Muscle layer of duodenum (tissue), 2 donors: ENCODE measurements at regions not wholly inside any gene's neighbourhood (a gene's known extent, or its start where the extent isn't known, plus 50 kb on each side); places are given as distances from the start of the nearest gene placed in this dataset.

Experiments
- H3K27ac ChIP-seq: one replicate; pipeline ENCODE4 v1.7.0; 2013; ENCODE audit warnings: mild to moderate bottlenecking, low read length
- H3K27me3 ChIP-seq: one replicate; pipeline ENCODE4 v1.7.0; 2013; ENCODE audit warnings: low read depth, mild to moderate bottlenecking, control low read depth, low read length
- H3K36me3 ChIP-seq, 2 donors: one replicate each; pipeline ENCODE4 v1.7.0; 2013; ENCODE audit warnings: low read length in 2 of 2, control low read depth in 1 of 2, mild to moderate bottlenecking in 1 of 2; ENCODE audit not compliant: insufficient read depth in 2 of 2, control insufficient read depth in 1 of 2
- H3K4me1 ChIP-seq, 2 donors: one replicate each; pipeline ENCODE4 v1.7.0; 2013; ENCODE audit warnings: low read length in 2 of 2, mild to moderate bottlenecking in 2 of 2, control low read depth in 1 of 2, moderate library complexity in 1 of 2; ENCODE audit not compliant: insufficient read depth in 2 of 2, control insufficient read depth in 1 of 2
- H3K4me3 ChIP-seq, 2 donors: one replicate each; pipeline ENCODE4 v1.7.0; 2013; ENCODE audit warnings: low read length in 2 of 2, low read depth in 1 of 2, mild to moderate bottlenecking in 1 of 2
- H3K9me3 ChIP-seq, 2 donors: one replicate each; pipeline ENCODE4 v1.7.0; 2013; ENCODE audit warnings: low read length in 2 of 2, control low read depth in 1 of 2, mild to moderate bottlenecking in 1 of 2; ENCODE audit not compliant: control insufficient read depth in 1 of 2
- donor health status: healthy.

- no peak overlapping the region for H3K4me3 ChIP-seq
- H3K9me3 ChIP-seq = no peaks in the 10 kb centered on the region
- H3K27me3 ChIP-seq = no peaks in the 10 kb centered on the region
- H3K4me1 ChIP-seq = no peaks in the 10 kb centered on the region
- H3K36me3 ChIP-seq = no peaks in the 10 kb centered on the region
- H3K27ac ChIP-seq = no peak overlapping the region
Measured at GRCh38 chr2:103875131-103875530, 978.8 kb upstream of the POU3F3 start.

- H3K36me3 ChIP-seq = no peaks in the 10 kb centered on the region
- no peaks in the 10 kb centered on the region for H3K4me1 ChIP-seq
- no peak overlapping the region for H3K27ac ChIP-seq
- no peaks in the 10 kb centered on the region for H3K27me3 ChIP-seq
- H3K4me3 ChIP-seq = no peak overlapping the region
- no peaks in the 10 kb centered on the region for H3K9me3 ChIP-seq
Measured at GRCh38 chr2:103875531-103875930, 978.4 kb upstream of the POU3F3 start.

- no peak overlapping the region for H3K4me3 ChIP-seq
Measured at GRCh38 chr2:103876611-103877010, 977.3 kb upstream of the POU3F3 start.

DNA sequence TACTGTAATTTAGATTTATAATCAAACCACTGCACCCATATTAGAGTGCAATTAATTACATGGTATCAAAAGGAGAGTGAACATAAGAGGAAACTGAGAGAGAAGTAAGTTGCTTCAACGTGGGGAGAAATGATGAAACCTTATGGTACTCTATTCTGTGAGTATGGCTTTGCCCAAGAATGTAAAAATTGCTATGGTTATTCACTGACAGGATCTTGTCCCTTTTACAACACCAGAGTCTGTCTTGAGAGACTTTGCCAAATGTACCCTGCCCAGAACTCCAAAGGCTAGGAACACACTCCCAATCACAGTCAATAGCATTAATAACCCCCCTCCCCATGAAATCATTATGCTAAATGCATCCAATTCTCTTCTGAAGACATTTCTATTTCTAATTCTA lies 974.8 kb upstream of the POU3F3 start:
- no peak overlapping the region for H3K4me3 ChIP-seq
- no peak overlapping the region for H3K27ac ChIP-seq
- H3K9me3 ChIP-seq = no peaks in the 10 kb centered on the region
- no peaks in the 10 kb centered on the region for H3K36me3 ChIP-seq
- no peaks in the 10 kb centered on the region for H3K4me1 ChIP-seq
- H3K27me3 ChIP-seq = no peaks in the 10 kb centered on the region

More at GRCh38 chr2:103876611-103877010, 977.3 kb upstream of the POU3F3 start:
- Histone ChIP-seq H3K9me3 (no peaks in the 10 kb centered on the region), H3K27me3 (no peaks in the 10 kb centered on the region), H3K4me1 (no peaks in the 10 kb centered on the region), H3K27ac (no peak overlapping the region), H3K36me3 (no peaks in the 10 kb centered on the region)

DNA sequence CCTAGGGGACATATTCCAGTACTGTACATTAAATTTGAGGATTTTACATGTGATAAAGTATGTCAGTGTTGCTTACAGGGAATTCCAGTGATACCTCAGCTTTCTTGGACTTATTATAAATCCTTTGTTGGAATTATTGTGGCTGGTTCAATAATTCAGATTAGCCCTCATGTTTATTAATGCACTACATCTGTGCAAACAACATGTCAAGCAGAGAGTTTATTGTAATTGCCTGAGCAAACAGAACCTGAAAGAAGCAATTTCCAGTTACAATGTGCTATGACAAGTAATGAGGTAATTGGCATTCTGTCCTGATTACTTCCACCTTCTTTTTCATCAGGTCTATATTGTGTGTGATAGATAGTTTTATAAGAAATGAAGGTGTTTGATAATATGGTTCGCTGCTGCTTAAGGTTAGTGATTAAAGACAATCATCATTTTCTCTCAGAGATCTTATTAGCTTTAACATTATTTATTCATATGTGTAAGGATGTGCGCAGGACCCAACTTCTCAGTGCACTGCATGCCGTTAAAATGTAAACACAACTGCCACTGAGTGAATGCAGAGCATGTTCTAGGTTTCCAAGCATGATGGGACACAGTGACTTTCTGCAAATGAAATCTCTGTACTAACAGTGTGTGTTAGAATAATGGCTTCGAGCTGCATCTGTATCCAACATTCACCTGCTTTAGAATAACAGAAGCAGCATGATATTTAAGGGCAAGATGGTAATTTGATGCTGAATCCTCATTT lies 973.7 kb upstream of the POU3F3 start:
- no peaks in the 10 kb centered on the region for H3K27me3 ChIP-seq
- no peaks in the 10 kb centered on the region for H3K36me3 ChIP-seq
- H3K4me1 ChIP-seq = no peaks in the 10 kb centered on the region
- no peak overlapping the region for H3K27ac ChIP-seq
- no peaks in the 10 kb centered on the region for H3K9me3 ChIP-seq
- H3K4me3 ChIP-seq = no peak overlapping the region

GRCh38 chr2:103887625-103888024 lies 966.3 kb upstream of the POU3F3 start:
- Histone ChIP-seq H3K27ac (no peak overlapping the region), H3K36me3 (no peaks in the 10 kb centered on the region), H3K9me3 (no peaks in the 10 kb centered on the region), H3K4me3 (no peak overlapping the region), H3K4me1 (no peaks in the 10 kb centered on the region), H3K27me3 (no peaks in the 10 kb centered on the region)

- Histone ChIP-seq H3K9me3 (no peaks in the 10 kb centered on the region), H3K27ac (no peak overlapping the region), H3K4me3 (no peak overlapping the region), H3K36me3 (no peaks in the 10 kb centered on the region), H3K27me3 (no peaks in the 10 kb centered on the region), H3K4me1 (no peaks in the 10 kb centered on the region)
Measured at GRCh38 chr2:103896182-103896581, 957.7 kb upstream of the POU3F3 start.

DNA sequence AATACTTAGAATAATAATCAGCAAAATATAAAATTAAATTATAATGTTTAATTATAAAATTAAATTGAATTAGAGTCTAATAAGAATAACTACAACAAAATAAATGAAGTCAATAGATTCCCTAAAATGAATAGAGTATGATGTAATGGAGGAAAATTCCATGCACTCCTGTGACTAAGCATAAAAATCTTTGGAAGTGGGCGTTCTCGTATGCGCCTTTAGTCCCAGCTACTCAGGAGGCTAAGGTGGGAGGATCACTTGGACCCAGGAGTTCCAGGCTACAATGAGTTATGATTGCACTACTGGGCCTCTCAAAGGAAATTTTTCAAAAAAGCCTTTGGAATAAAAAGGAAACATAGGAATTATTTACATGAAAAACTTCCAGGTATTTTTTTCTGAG lies 955.4 kb upstream of the POU3F3 start:
- no peak overlapping the region for H3K4me3 ChIP-seq
- H3K27me3 ChIP-seq = no peaks in the 10 kb centered on the region
- H3K4me1 ChIP-seq = no peaks in the 10 kb centered on the region
- H3K27ac ChIP-seq = no peak overlapping the region
- no peaks in the 10 kb centered on the region for H3K36me3 ChIP-seq
- H3K9me3 ChIP-seq = no peaks in the 10 kb centered on the region

DNA sequence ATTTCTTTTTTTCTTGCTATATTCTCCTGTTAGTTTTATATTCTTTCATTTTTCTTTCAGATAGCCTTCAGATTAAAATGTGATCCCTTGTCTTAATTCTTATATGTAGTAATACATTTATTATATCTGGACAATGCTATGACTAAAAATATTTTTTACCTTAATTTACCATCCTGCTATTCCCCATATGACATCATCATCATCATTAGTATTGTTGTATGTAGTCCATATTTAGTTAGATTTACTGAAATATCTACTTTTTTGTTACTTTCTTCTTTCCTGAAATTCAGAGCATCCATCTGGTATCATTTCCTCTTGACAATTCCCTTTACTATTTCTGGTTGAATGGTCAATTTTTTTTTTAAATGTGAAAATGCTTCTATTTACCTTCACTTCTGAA lies 951.6 kb upstream of the POU3F3 start:
- H3K4me3 ChIP-seq = no peak overlapping the region
- no peaks in the 10 kb centered on the region for H3K27me3 ChIP-seq
- no peaks in the 10 kb centered on the region for H3K4me1 ChIP-seq
- H3K9me3 ChIP-seq = no peaks in the 10 kb centered on the region
- no peaks in the 10 kb centered on the region for H3K36me3 ChIP-seq
- H3K27ac ChIP-seq = no peak overlapping the region

GRCh38 chr2:103921161-103921560 lies 932.8 kb upstream of the POU3F3 start:
- no peaks in the 10 kb centered on the region for H3K4me1 ChIP-seq
- no peaks in the 10 kb centered on the region for H3K9me3 ChIP-seq
- H3K27ac ChIP-seq = no peak overlapping the region
- no peak overlapping the region for H3K4me3 ChIP-seq
- no peaks in the 10 kb centered on the region for H3K27me3 ChIP-seq
- H3K36me3 ChIP-seq = no peaks in the 10 kb centered on the region

DNA sequence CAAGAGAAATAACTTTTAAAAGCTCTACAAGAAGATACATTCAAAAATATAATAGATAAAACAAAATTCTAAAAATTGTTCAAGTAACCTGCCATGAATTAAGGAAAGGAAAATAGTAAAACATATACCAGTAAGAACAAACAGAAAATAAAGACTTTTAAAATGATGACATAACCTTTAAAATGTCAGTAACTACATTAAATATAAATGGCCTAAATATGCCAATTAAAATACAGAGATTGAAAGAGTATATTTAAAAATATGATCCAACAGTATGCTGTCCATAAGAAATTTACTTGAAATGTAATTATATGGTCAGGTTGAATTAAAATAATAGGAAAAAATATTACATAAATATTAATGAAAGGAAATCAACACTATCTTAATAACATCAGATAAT lies 911.7 kb upstream of the POU3F3 start:
- Histone ChIP-seq H3K27ac (no peak overlapping the region), H3K4me3 (no peak overlapping the region), H3K27me3 (no peaks in the 10 kb centered on the region), H3K4me1 (no peaks in the 10 kb centered on the region), H3K9me3 (peaks cover 0 to 7% of the 10 kb centered on the region in 2 donors), H3K36me3 (no peaks in the 10 kb centered on the region)

- Histone ChIP-seq H3K36me3 (no peaks in the 10 kb centered on the region), H3K27me3 (no peaks in the 10 kb centered on the region), H3K4me3 (no peak overlapping the region), H3K4me1 (no peaks in the 10 kb centered on the region), H3K27ac (no peak overlapping the region), H3K9me3 (peaks cover 0 to 1% of the 10 kb centered on the region in 2 donors)
Measured at GRCh38 chr2:103945083-103945482, 908.8 kb upstream of the POU3F3 start.
